ENCODE measurements at regions not wholly inside any gene's neighbourhood (a gene's known extent, or its start where the extent isn't known, plus 50 kb on each side); places are given as distances from the start of the nearest gene placed in this dataset.

- Histone ChIP-seq H3K4me3 (no peak overlapping the region), H3K27me3 (peaks cover 4% of the 10 kb centered on the region), H3K27ac (no peak overlapping the region), H3K4me1 (no peaks in the 10 kb centered on the region), H3K9me3 (no peaks in the 10 kb centered on the region), H3K36me3 (no peaks in the 10 kb centered on the region)
- in situ Hi-C loops (cut with MboI; ENCODE audit: low pct_ligation_motif_present in 1 of 4, low pct_unique_long_range_greater_than_20kb in 1 of 4, low sequenced_read_pairs in 3 of 4) (loop anchor here in 1 of 4 donors (25.0 kb wide), 1 partner anchor 104 kb away; no protein-coding TSS in a partner anchor), intact Hi-C loops (cut with DNase I; ENCODE audit: low total_unique reads) (no loop called here)
- no peak for TF ChIP-seq POLR2A (IDR thresholded peaks at IDR 0.05)
- TF ChIP-seq, protein P1, sequence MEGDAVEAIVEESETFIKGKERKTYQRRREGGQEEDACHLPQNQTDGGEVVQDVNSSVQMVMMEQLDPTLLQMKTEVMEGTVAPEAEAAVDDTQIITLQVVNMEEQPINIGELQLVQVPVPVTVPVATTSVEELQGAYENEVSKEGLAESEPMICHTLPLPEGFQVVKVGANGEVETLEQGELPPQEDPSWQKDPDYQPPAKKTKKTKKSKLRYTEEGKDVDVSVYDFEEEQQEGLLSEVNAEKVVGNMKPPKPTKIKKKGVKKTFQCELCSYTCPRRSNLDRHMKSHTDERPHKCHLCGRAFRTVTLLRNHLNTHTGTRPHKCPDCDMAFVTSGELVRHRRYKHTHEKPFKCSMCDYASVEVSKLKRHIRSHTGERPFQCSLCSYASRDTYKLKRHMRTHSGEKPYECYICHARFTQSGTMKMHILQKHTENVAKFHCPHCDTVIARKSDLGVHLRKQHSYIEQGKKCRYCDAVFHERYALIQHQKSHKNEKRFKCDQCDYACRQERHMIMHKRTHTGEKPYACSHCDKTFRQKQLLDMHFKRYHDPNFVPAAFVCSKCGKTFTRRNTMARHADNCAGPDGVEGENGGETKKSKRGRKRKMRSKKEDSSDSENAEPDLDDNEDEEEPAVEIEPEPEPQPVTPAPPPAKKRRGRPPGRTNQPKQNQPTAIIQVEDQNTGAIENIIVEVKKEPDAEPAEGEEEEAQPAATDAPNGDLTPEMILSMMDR (IDR thresholded peaks at IDR 0.05), result no peak
- TF ChIP-seq EP300 (IDR thresholded peaks at IDR 0.05; ENCODE audit: low read depth), result no peak
- TF ChIP-seq POLR2AphosphoS5 (IDR thresholded peaks at IDR 0.05), result no peak
- 39 to 54% methylated on average over 5 to 8 of the region's 8 CpGs for WGBS, 2 donors (ENCODE audit: low coverage in 1 of 2)
- DNase-seq, result no peak
Measured at GRCh38 chr16:17633181-17633951, 162.6 kb upstream of the XYLT1 start.

DNA sequence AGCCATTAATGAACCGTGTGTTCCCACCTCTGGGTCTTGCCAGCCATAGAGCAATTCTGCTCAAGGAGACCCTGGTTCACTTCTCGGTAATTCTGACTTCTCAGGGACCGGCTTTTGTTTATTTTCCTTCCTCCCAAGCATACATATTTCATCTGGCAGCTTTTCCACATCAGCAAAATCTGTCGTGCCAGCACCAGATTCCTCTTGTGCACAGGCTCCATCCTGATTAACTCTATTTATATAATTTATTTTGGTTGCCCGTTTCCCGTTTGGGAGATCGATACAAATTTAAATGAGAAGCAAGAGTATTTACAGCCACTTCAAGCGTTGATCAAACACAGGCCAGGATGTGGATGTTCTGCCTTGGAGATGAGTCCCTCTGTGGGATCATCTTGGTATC, 161.9 kb upstream of the XYLT1 start:
- H3K4me1 ChIP-seq, result no peaks in the 10 kb centered on the region
- H3K4me3 ChIP-seq, result no peak overlapping the region
- peaks cover 4% of the 10 kb centered on the region for H3K27me3 ChIP-seq
- TF ChIP-seq EP300 (IDR thresholded peaks at IDR 0.05; ENCODE audit: low read depth), result no peak
- TF ChIP-seq POLR2AphosphoS5 (IDR thresholded peaks at IDR 0.05), result no peak
- TF ChIP-seq, protein P1 (IDR thresholded peaks at IDR 0.05), result no peak
- no peak for TF ChIP-seq POLR2A (IDR thresholded peaks at IDR 0.05)
- no peak for DNase-seq
- no peak overlapping the region for H3K27ac ChIP-seq
- WGBS, 2 donors (ENCODE audit: low coverage in 1 of 2), result 60 to 66% methylated on average over 8 of the region's 8 CpGs
- in situ Hi-C loops (cut with MboI; ENCODE audit: low pct_ligation_motif_present in 1 of 4, low pct_unique_long_range_greater_than_20kb in 1 of 4, low sequenced_read_pairs in 3 of 4) (loop anchor here in 1 of 4 donors (25.0 kb wide), 1 partner anchor 105 kb away; no protein-coding TSS in a partner anchor), intact Hi-C loops (cut with DNase I; ENCODE audit: low total_unique reads) (no loop called here)
- no peaks in the 10 kb centered on the region for H3K36me3 ChIP-seq
- H3K9me3 ChIP-seq, result no peaks in the 10 kb centered on the region

GRCh38 chr16:17629936-17630335, 159.2 kb upstream of the XYLT1 start:
- H3K27ac ChIP-seq, result no peak overlapping the region
- peaks cover 3 to 8% of the 10 kb centered on the region in 2 donors for H3K9me3 ChIP-seq
- peaks cover 4% of the 10 kb centered on the region for H3K27me3 ChIP-seq
- H3K4me3 ChIP-seq, result no peak overlapping the region
- no peaks in the 10 kb centered on the region for H3K4me1 ChIP-seq
- WGBS, 2 donors (ENCODE audit: low coverage in 1 of 2), result 67 to 72% methylated on average over 4 to 5 of the region's 5 CpGs
- intact Hi-C loops (cut with DNase I; ENCODE audit: low total_unique reads), result no loop called here
- in situ Hi-C loops (cut with MboI; ENCODE audit: low pct_ligation_motif_present in 1 of 4, low pct_unique_long_range_greater_than_20kb in 1 of 4, low sequenced_read_pairs in 3 of 4), result loop anchor here in 1 of 4 donors (25.0 kb wide), 1 partner anchor 107 kb away; no protein-coding TSS in a partner anchor
- H3K36me3 ChIP-seq, result no peaks in the 10 kb centered on the region
- DNase-seq, result no peak
- TF ChIP-seq EP300 (IDR thresholded peaks at IDR 0.05; ENCODE audit: low read depth) (no peak), POLR2AphosphoS5 (IDR thresholded peaks at IDR 0.05) (no peak), POLR2A (IDR thresholded peaks at IDR 0.05) (no peak)
- TF ChIP-seq, protein P1 (IDR thresholded peaks at IDR 0.05), result no peak

DNA sequence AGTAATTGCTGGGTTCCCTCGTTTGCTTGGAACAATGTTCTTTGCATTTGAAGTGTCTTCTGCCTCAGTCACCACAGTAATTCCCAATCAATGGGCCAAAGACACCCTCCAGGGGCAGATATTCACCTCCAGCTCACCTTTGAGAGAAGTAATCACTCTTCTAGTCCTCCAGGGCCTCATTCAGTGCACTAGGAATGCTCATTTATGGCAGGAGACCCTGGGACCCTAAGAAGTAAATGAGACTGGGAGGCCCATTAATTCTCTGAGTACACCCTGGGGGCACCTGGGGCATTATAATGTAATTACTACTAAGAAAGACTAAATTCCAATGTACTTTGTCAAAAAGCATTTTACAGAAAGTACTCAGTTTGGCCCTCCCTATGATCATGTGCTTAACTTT, 158.2 kb upstream of the XYLT1 start:
- Histone ChIP-seq H3K27me3 (peaks cover 4% of the 10 kb centered on the region), H3K9me3 (peaks cover 3 to 8% of the 10 kb centered on the region in 2 donors), H3K4me1 (no peaks in the 10 kb centered on the region), H3K27ac (no peak overlapping the region), H3K4me3 (no peak overlapping the region), H3K36me3 (no peaks in the 10 kb centered on the region)
- no peak for DNase-seq
- WGBS, 2 donors (ENCODE audit: low coverage in 1 of 2), result 20 to 29% methylated on average over 1 of the region's 1 CpG
- no peak for TF ChIP-seq POLR2AphosphoS5 (IDR thresholded peaks at IDR 0.05)
- in situ Hi-C loops (cut with MboI; ENCODE audit: low pct_ligation_motif_present in 1 of 4, low pct_unique_long_range_greater_than_20kb in 1 of 4, low sequenced_read_pairs in 3 of 4) (loop anchor here in 1 of 4 donors (25.0 kb wide), 1 partner anchor 108 kb away; no protein-coding TSS in a partner anchor), intact Hi-C loops (cut with DNase I; ENCODE audit: low total_unique reads) (no loop called here)
